Neutrophil (primary cell): ENCODE measurements at regions not wholly inside any gene's neighbourhood (a gene's known extent, or its start where the extent isn't known, plus 50 kb on each side); places are given as distances from the start of the nearest gene placed in this dataset.

Source experiments
- H3K27ac ChIP-seq: fragments of 200-600 bp; sonication (generic); 2 replicates; pipeline ENCODE4 v1.5.1; 2016; ENCODE audit warnings: mild to moderate bottlenecking, moderate library complexity
- H3K27me3 ChIP-seq: fragments of 200-600 bp; sonication (generic); 2 replicates; pipeline ENCODE4 v1.6.0; 2016; ENCODE audit warnings: mild to moderate bottlenecking
- H3K36me3 ChIP-seq: fragments of 200-600 bp; sonication (generic); 2 replicates; pipeline ENCODE4 v1.5.1; 2017
- H3K4me1 ChIP-seq, 2 experiments: fragments of 200-600 bp in 1 of 2; sonication (generic) in 1 of 2; 1 replicate in 1 of 2; 2 replicates in 1 of 2; pipeline versions ENCODE4 v1.5.1 to v1.6.1; 2013 to 2016; ENCODE audit warnings: low read depth in 1 of 2, low read length in 1 of 2, mild to moderate bottlenecking in 1 of 2, moderate library complexity in 1 of 2; ENCODE audit not compliant: control insufficient read depth in 1 of 2, insufficient read depth in 1 of 2
- H3K4me3 ChIP-seq, 2 experiments: fragments of 200-600 bp in 1 of 2; sonication (generic) in 1 of 2; 1 replicate in 1 of 2; 2 replicates in 1 of 2; pipeline ENCODE4 v1.5.1; 2013 to 2016; ENCODE audit warnings: low read depth in 1 of 2, low read length in 1 of 2, mild to moderate bottlenecking in 1 of 2, moderate library complexity in 1 of 2
- H3K9me3 ChIP-seq: fragments of 200-600 bp; sonication (generic); 2 replicates; pipeline ENCODE4 v1.5.1; 2016
- TF ChIP-seq, protein P1 (sequence below): fragments of 200-600 bp; sonication (generic); IDR thresholded peaks from 2 replicates; pipeline ENCODE4 v1.5.1; 2016; ENCODE audit warnings: antibody characterized with exemption

DNA sequence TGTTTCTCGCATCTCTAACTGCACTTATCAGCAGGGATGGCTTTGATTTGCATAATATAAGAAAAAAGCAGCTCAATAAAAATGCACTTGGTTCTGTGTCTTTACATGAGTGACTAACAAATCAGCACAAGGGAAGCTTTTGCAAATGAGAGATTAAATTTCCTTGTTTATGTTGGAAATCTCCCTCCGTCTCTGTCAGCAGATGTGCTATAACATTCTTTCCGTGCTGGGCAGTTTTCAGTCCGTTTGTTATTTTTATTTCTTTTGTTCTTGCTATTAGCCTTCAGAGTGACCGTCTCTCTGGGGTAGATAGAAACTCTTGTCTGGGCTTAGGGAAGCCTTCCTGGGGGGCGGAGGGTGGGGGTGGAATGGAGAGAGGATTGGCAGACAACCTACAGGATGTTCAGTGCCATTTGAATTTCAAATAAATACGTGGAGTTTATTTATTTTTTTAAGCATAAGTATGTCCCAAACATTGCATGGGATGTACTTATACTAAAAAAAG lies 96.0 kb downstream of the GATA3 start:
- Histone ChIP-seq H3K27me3 (peaks cover 19% of the 10 kb centered on the region), H3K9me3 (no peaks in the 10 kb centered on the region), H3K36me3 (no peaks in the 10 kb centered on the region), H3K4me1 (no peaks in the 10 kb centered on the region), H3K27ac (no peak overlapping the region), H3K4me3 (no peak overlapping the region)
- TF ChIP-seq, protein P1, sequence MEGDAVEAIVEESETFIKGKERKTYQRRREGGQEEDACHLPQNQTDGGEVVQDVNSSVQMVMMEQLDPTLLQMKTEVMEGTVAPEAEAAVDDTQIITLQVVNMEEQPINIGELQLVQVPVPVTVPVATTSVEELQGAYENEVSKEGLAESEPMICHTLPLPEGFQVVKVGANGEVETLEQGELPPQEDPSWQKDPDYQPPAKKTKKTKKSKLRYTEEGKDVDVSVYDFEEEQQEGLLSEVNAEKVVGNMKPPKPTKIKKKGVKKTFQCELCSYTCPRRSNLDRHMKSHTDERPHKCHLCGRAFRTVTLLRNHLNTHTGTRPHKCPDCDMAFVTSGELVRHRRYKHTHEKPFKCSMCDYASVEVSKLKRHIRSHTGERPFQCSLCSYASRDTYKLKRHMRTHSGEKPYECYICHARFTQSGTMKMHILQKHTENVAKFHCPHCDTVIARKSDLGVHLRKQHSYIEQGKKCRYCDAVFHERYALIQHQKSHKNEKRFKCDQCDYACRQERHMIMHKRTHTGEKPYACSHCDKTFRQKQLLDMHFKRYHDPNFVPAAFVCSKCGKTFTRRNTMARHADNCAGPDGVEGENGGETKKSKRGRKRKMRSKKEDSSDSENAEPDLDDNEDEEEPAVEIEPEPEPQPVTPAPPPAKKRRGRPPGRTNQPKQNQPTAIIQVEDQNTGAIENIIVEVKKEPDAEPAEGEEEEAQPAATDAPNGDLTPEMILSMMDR, result no peak

DNA sequence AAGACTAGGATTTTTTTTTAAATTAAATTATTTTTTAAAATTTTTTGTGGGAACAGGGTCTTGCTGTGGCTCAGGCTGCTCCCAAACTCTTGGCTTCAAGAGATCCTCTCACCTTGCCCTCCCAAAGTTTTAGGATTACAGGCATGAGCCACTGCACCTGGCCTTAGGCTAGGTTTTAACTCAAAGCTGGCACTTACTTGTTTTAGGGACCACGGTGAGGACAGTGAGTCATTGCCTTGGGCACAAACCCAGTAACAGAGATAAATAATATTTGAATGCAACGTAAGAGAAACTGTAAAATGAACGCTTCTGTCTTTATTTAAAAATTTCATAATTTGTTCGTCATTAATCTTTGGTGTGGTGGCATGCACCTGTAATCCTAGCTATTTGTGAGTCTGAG lies 96.6 kb downstream of the GATA3 start:
- TF ChIP-seq, protein P1, result no peak
- H3K27ac ChIP-seq, result no peak overlapping the region
- H3K4me1 ChIP-seq, result no peaks in the 10 kb centered on the region
- no peak overlapping the region for H3K4me3 ChIP-seq
- H3K27me3 ChIP-seq, result peaks cover 19% of the 10 kb centered on the region
- H3K9me3 ChIP-seq, result no peaks in the 10 kb centered on the region
- no peaks in the 10 kb centered on the region for H3K36me3 ChIP-seq

DNA sequence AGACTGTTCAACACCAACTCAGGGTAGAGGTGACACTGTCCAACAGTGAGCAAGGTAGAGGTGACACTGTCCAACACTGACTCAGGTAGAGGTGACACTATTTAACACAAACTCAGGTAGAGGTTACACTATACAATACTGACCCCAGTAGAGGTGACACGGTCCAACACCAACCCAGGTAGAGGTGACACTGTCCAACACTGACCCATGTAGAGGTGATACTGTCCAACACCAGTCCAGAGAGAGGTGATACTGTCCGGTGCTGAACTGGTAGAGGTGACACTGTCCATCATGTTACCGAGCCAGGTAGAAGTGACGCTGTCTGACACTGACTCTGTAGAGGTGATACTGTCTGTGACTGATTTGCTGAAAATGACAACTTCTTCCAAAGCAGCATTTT lies 102.4 kb downstream of the GATA3 start:
- Histone ChIP-seq H3K27ac (no peak overlapping the region), H3K4me1 (no peaks in the 10 kb centered on the region), H3K4me3 (no peak overlapping the region), H3K36me3 (no peaks in the 10 kb centered on the region), H3K27me3 (peaks cover 38% of the 10 kb centered on the region), H3K9me3 (no peaks in the 10 kb centered on the region)
- TF ChIP-seq, protein P1, result no peak

DNA sequence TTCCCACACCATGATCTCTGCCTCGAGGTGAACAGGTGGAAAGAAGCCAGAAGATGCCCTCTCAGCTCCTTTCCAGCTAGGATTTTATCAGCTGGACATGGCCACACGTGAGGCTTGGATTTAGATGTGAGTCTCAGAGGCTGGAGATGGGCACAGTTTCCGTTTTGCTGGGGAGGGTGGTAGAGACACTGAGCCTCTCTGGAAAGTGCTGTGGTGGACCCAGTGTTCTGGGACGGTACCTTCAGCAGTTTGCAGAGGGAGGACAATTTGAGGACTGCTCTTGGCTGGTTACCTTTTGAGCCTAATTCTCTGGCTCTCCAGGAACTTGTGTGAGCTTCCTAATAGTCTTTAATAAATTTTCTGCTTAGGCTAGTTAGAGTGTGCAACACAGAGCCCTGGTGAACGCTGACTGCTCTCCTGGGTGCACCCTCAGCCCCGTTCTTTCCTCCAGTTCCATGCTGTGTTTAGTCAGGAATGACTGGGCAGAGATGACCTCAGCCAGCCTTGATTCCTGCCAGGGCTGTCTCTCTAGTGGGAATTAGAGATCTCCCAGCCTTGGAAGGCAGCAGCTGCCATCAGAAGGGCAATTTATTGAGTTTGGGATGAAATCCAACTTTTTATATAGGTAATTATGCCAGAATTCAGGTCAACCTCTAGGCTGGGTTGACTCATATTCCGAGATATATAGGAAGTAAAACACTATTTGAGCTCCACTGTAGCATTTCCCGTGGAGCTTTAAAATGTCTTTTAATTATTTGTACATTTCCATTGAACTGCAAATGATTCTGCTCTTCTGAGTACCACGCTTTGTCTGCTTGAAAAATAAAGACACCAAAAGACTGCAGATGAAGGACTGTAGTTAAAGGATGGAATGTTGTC lies 103.9 kb downstream of the GATA3 start:
- Histone ChIP-seq H3K27me3 (peaks cover 30% of the 10 kb centered on the region), H3K27ac (no peak overlapping the region)
- TF ChIP-seq, protein P1, result no peak

DNA sequence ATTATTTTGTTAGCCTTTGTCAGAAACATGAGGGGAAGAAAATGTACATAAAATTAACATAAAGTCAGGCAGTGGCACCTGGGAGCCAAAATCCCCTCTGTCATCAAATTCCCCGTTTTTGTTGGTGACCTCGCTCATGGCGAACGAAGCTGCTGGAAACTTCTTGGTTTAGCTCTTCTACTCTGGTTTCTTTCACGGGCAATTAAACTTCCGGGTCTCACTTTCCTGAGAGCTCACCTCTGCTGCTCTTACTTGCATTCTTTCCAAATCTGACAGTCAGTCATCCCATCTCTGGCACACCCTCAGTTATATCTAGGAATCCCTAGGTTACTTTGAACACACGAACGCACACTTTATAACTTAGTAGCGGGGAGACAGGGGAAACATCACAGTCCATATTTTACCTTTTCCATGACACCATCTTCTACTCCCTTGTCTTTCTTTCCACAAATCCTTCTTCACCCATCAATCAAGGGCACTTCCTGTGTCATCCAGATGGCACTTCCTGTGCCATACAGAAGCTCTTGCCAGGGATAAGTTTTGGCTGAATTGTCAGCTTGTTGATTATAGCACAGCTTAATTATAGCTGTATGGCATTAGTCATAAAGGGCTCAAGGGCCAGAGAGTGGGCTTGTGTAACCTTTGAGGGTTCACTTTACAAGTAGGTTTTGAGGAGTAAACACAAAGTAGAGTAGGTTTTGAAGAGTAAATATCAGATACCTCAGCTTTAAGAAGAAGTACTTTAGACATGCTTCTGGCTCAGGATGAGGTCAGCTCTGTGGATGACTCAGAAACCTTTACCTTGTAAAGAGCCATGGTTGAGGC lies 105.1 kb downstream of the GATA3 start:
- H3K27me3 ChIP-seq, result peaks cover 32% of the 10 kb centered on the region
- H3K9me3 ChIP-seq, result no peaks in the 10 kb centered on the region
- TF ChIP-seq, protein P1, result no peak
- H3K27ac ChIP-seq, result no peak overlapping the region
- no peak overlapping the region for H3K4me3 ChIP-seq
- H3K36me3 ChIP-seq, result no peaks in the 10 kb centered on the region
- no peaks in the 10 kb centered on the region for H3K4me1 ChIP-seq

More for the DNA sequence above, 103.9 kb downstream of the GATA3 start:
- H3K36me3 ChIP-seq, result no peaks in the 10 kb centered on the region
- no peak overlapping the region for H3K4me3 ChIP-seq
- no peaks in the 10 kb centered on the region for H3K4me1 ChIP-seq
- no peaks in the 10 kb centered on the region for H3K9me3 ChIP-seq
